ENCODE measurements at regions not wholly inside any gene's neighbourhood (a gene's known extent, or its start where the extent isn't known, plus 50 kb on each side); places are given as distances from the start of the nearest gene placed in this dataset.

- TF ChIP-seq CTCF (IDR thresholded peaks at IDR 0.05; ENCODE audit: poor library complexity, severe bottlenecking), result no peak
- TF ChIP-seq POLR2AphosphoS5 (IDR thresholded peaks at IDR 0.05), result no peak
Observed at GRCh38 chr7:9504678-9505077, 1071.3 kb downstream of the NXPH1 start.

All from neural cell (in vitro differentiated cells).